ENCODE measurements at regions not wholly inside any gene's neighbourhood (a gene's known extent, or its start where the extent isn't known, plus 50 kb on each side); places are given as distances from the start of the nearest gene placed in this dataset.

DNA sequence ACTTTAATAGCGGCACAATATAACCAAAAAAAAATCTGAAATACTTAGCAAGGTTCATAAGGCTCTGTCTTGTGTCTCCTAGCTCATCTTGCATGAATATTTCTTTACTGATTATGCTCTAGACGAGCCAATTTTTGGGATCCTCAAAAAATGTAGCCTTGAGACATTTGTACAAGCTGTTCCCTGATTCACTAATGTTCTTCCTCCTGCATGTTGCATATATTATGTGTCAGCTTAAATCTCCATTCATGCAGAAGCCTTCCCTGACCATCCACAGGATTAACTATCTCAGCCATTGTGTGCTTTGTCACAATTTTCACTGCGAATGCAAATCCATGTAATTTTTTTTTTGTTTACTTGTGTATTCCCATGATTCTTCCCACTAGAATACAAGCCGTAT is 594.0 kb upstream of the VRK2 start:
- ChIA-PET POLR2A (no interaction called here), CTCF (no interaction called here)
- Histone ChIP-seq H3K36me3 (ENCODE audit: control insufficient read depth, insufficient read depth, low read length) (no peaks in the 10 kb centered on the region), H3K4me3 (ENCODE audit: low read depth, low read length) (no peak overlapping the region), H3K4me1 (peaks cover 9% of the 10 kb centered on the region; the same call in 1 of the 2 replicates), H3K9me3 (no peaks in the 10 kb centered on the region), H3K27me3 (replicated peaks; ENCODE audit: control insufficient read depth, insufficient read depth, low read length) (no peaks in the 10 kb centered on the region)
- Mint-ChIP-seq H3K36me3 (ENCODE audit: insufficient read depth, unreplicated experiment) (no peaks in the 10 kb centered on the region), H3K4me1 (ENCODE audit: low read depth, unreplicated experiment) (peaks cover 8% of the 10 kb centered on the region), H3K4me3 (ENCODE audit: unreplicated experiment) (no peak overlapping the region), H3K27me3 (ENCODE audit: insufficient read depth, unreplicated experiment) (peaks cover 8% of the 10 kb centered on the region), H3K27ac (ENCODE audit: unreplicated experiment) (no peak overlapping the region), H3K9me3 (ENCODE audit: unreplicated experiment) (peaks cover 5% of the 10 kb centered on the region)
- TF ChIP-seq, protein P1, sequence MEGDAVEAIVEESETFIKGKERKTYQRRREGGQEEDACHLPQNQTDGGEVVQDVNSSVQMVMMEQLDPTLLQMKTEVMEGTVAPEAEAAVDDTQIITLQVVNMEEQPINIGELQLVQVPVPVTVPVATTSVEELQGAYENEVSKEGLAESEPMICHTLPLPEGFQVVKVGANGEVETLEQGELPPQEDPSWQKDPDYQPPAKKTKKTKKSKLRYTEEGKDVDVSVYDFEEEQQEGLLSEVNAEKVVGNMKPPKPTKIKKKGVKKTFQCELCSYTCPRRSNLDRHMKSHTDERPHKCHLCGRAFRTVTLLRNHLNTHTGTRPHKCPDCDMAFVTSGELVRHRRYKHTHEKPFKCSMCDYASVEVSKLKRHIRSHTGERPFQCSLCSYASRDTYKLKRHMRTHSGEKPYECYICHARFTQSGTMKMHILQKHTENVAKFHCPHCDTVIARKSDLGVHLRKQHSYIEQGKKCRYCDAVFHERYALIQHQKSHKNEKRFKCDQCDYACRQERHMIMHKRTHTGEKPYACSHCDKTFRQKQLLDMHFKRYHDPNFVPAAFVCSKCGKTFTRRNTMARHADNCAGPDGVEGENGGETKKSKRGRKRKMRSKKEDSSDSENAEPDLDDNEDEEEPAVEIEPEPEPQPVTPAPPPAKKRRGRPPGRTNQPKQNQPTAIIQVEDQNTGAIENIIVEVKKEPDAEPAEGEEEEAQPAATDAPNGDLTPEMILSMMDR (IDR thresholded peaks at IDR 0.05; ENCODE audit: insufficient read depth in 1 of 2, low read depth in 1 of 2, low read length in 1 of 2, severe bottlenecking in 1 of 2, unreplicated experiment in 1 of 2), result no peak
- DNase-seq, result no peak
- intact Hi-C loops (cut with micrococcal nuclease; ENCODE audit: unreplicated experiment), result no loop called here
- no TSS peak for BruUV-seq (replicated peaks)

DNA sequence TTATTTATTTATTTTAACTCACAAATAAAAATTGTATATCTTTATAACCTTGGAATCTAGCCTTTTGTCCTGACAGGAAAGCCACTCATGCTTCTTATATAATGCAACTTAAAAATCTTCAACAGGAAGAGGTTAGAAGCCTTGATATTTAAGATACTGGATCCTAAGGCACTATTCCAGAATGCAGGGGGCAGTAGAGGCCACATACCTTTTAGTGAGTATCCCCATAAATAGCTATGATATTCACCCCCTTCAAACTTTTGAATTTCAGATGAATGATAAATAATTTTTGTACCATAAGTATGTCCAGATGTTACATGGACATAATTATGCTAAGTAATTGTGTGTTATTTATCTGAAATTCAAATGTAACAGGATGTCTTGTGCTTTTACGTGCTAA is 592.7 kb upstream of the VRK2 start:
- Mint-ChIP-seq H3K36me3 (ENCODE audit: insufficient read depth, unreplicated experiment) (no peaks in the 10 kb centered on the region), H3K4me3 (ENCODE audit: unreplicated experiment) (no peak overlapping the region), H3K9me3 (ENCODE audit: unreplicated experiment) (peaks cover 9% of the 10 kb centered on the region), H3K27me3 (ENCODE audit: insufficient read depth, unreplicated experiment) (peaks cover 8% of the 10 kb centered on the region), H3K27ac (ENCODE audit: unreplicated experiment) (no peak overlapping the region), H3K4me1 (ENCODE audit: low read depth, unreplicated experiment) (peaks cover 8% of the 10 kb centered on the region)
- POLR2A ChIA-PET, result no interaction called here
- no TSS peak for BruUV-seq (replicated peaks)
- Histone ChIP-seq H3K27me3 (replicated peaks; ENCODE audit: control insufficient read depth, insufficient read depth, low read length) (no peaks in the 10 kb centered on the region), H3K4me3 (ENCODE audit: low read depth, low read length) (no peak overlapping the region), H3K9me3 (no peaks in the 10 kb centered on the region), H3K4me1 (peaks cover 9% of the 10 kb centered on the region; the same call in 1 of the 2 replicates), H3K36me3 (ENCODE audit: control insufficient read depth, insufficient read depth, low read length) (no peaks in the 10 kb centered on the region)
- TF ChIP-seq, protein P1 (IDR thresholded peaks at IDR 0.05; ENCODE audit: insufficient read depth in 1 of 2, low read depth in 1 of 2, low read length in 1 of 2, severe bottlenecking in 1 of 2, unreplicated experiment in 1 of 2), result peak in 1 of 2 experiments; percentile 25
- CTCF ChIA-PET, result interaction anchor here (1.4 kb wide), 1 partner anchor 34 kb away, joined by 3 read pairs; no protein-coding TSS in a partner anchor
- no peak for DNase-seq
- intact Hi-C loops (cut with micrococcal nuclease; ENCODE audit: unreplicated experiment), result loop anchor here (1.0 kb wide), 1 partner anchor 43 kb away; no protein-coding TSS in a partner anchor

DNA sequence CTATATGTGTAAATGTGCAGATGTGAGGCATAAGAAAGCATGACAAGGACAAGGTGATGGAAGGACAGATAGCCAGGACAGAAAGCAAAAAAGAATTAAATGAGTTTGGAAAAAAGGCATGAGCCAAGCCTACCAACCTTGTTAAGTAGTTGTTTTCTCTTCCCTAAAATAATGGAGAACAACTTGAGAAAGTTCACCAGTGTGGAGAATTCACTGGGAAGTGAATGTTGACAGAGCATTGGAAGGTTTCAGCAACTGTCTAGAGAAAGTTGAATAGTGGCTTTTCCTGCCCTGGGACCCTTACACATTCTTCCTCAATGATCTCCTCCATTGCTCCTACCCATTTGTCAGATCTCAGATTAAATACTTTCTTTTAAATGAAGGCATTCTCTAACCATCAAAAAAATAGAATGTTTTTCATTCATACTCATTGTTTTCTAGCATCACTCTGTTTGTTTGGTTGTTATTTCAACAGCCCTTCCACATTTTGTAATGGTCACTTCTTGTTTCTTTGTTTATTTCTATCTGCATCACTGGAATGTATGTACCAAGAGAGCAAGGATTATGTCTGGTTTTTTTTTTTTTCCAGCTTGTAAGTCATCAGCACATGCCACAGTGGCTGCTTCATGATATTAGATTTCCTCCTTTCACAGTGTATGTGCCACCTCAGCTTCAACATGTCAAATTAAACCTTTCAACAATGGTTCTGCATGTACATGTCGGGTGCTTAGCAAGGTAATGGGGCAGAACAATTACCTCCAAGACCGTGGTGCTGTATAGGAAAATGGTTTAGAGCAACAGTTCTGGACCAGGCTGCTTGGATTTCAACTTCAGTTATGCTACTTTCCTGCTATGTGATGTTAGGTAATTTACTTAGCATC is 586.0 kb upstream of the VRK2 start:
- Mint-ChIP-seq H3K9me3 (ENCODE audit: unreplicated experiment) (peaks cover 9% of the 10 kb centered on the region), H3K36me3 (ENCODE audit: insufficient read depth, unreplicated experiment) (no peaks in the 10 kb centered on the region)
- intact Hi-C loops (cut with micrococcal nuclease; ENCODE audit: unreplicated experiment), result no loop called here

More for the DNA sequence above, 586.0 kb upstream of the VRK2 start:
- H3K4me3 ChIP-seq (ENCODE audit: low read depth, low read length), result no peak overlapping the region
- Mint-ChIP-seq H3K27ac (ENCODE audit: unreplicated experiment) (no peak overlapping the region), H3K4me3 (ENCODE audit: unreplicated experiment) (no peak overlapping the region), H3K4me1 (ENCODE audit: low read depth, unreplicated experiment) (no peaks in the 10 kb centered on the region), H3K27me3 (ENCODE audit: insufficient read depth, unreplicated experiment) (peaks cover 6% of the 10 kb centered on the region)
- TF ChIP-seq, protein P1 (IDR thresholded peaks at IDR 0.05; ENCODE audit: insufficient read depth in 1 of 2, low read depth in 1 of 2, low read length in 1 of 2, severe bottlenecking in 1 of 2, unreplicated experiment in 1 of 2), result no peak
- no peak for DNase-seq
- BruUV-seq (replicated peaks), result no TSS peak
- no peaks in the 10 kb centered on the region for H3K9me3 ChIP-seq
- H3K27me3 ChIP-seq (replicated peaks; ENCODE audit: control insufficient read depth, insufficient read depth, low read length), result no peaks in the 10 kb centered on the region
- no peaks in the 10 kb centered on the region for H3K36me3 ChIP-seq (ENCODE audit: control insufficient read depth, insufficient read depth, low read length)
- ChIA-PET CTCF (no interaction called here), POLR2A (no interaction called here)
- H3K4me1 ChIP-seq, result no peaks in the 10 kb centered on the region

Measured in Caco-2 (cell line).